GM04504 (cell line): ENCODE measurements at regions not wholly inside any gene's neighbourhood (a gene's known extent, or its start where the extent isn't known, plus 50 kb on each side); places are given as distances from the start of the nearest gene placed in this dataset.
A peak's percentile ranks its signal among the peaks of the same experiment; 100 is the strongest.

ENCODE experiments used
- DNase-seq: peaks from one replicate; pipeline ENCODE4 v3.0.0-alpha.2; 2012; ENCODE audit warnings: low read depth

GRCh38 chr6:134453792-134454510, 136.0 kb upstream of the SGK1 start:
- DNase-seq = no peak

DNA sequence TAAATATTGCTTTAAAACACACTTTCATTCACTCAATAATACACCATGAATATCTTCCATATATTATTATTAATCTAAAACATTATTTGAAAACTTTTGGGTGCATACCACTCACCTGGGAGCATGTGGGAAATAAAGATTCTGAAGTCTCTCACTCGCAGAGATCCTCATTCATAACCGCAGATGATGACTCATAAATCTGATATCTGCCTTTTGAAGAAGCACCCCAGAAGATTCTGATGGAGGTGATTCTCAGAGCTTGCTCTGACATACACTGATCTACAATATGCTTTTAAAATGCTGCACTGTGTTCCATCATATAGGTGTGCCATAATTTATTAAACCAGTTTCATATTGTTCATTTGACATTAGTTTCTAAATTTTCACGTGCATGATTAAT, 135.0 kb upstream of the SGK1 start:
- no peak for DNase-seq

- DNase-seq = no peak
These were observed 133.6 kb upstream of the SGK1 start for GRCh38 chr6:134451529-134451928.

- no peak for DNase-seq
These were observed 131.9 kb upstream of the SGK1 start for GRCh38 chr6:134449781-134450180.

DNA sequence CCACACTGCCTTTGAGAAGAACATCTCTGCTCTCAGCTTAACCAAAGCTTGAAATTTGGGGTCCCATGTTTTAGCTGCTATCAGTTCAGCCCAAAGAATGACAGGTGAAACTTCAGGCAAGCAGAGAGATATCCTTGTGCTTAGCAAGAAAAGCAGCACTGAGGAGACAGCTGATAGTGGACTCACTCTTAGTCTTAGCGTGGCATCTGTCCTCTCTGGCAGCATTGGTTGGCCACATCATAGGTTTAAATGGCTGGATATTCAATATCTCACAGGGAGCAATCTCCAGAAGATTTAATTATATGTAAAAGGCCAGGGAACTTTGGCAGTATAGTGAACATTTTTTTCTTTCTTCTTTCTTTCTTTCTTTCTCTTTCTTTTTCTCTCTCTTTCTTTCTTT, 131.1 kb upstream of the SGK1 start:
- DNase-seq = no peak

- peak; percentile 84 for DNase-seq
These were observed 130.0 kb upstream of the SGK1 start for GRCh38 chr6:134447883-134448387.

DNA sequence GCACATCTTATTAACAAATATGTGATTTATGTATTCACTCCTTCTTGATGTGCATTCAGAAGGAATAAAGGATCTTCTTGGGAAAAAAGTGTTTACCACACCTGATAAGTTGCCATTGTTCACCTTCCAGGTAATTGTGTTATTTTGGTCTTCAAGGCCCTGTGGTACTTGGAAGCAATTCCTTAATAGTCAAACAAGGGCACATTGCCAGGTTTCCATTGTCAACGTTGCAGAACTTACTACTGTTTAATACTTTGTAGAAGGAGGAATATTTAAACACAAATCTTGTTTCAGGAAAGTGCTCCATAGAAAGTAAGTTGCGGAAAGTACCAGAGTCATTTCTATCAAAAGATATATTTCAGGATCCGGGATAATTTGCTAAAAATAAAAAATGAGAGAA, 129.5 kb upstream of the SGK1 start:
- DNase-seq = no peak

- no peak for DNase-seq
These were observed 129.0 kb upstream of the SGK1 start for GRCh38 chr6:134446896-134447295.

DNA sequence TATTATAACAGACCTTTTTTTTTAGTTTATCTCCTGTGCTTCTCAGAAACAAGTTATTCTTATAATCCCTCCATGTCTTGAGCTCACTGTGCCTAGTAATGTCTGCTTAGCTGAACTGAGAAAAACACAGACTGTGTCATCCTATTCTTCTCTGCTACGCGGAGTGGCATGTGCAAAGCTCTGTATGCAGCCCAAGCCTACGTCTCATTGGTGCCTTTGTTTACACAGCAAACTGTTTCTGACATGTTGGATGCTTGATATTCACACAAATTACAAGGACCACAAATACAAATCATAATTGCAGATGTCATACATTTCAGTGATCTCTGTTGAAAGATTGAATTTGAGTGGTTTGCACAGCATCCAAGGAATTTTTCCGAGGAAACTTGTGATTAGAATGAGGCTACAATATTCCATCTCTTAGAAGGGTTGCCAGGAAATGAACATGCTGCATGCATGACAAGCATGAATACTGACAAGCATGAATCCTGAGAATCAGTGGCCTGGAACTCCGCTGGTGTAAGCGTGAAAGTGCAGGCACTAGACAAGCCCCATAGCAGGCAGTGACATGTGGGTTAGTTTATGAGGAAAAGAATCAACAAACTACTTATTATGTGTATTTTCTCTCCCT, 128.4 kb upstream of the SGK1 start:
- no peak for DNase-seq

DNA sequence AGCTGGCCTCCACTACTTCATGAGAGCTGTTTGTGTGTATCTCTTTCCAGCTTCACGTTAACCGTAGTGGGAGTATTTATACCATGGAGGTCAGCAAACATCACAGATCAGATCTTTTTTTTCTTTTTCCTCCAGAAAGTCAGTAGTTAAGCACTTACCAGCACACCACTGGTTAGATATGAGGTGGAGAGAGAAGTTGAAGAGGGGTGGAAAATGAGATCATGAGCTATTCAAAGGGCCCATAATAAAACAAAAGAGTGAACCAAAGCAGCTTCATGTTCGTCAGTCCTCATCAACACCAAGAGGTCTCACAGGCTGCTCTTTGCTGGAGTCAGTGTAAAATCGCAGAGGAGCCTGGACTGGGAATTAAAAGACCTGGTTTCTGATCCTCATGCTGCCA, 125.1 kb upstream of the SGK1 start:
- DNase-seq = no peak

- no peak for DNase-seq
These were observed 124.2 kb upstream of the SGK1 start for GRCh38 chr6:134442073-134442472.

- no peak for DNase-seq
These were observed 120.9 kb upstream of the SGK1 start for GRCh38 chr6:134438837-134439236.

- DNase-seq = no peak
These were observed 119.5 kb upstream of the SGK1 start for GRCh38 chr6:134437376-134437775.

DNA sequence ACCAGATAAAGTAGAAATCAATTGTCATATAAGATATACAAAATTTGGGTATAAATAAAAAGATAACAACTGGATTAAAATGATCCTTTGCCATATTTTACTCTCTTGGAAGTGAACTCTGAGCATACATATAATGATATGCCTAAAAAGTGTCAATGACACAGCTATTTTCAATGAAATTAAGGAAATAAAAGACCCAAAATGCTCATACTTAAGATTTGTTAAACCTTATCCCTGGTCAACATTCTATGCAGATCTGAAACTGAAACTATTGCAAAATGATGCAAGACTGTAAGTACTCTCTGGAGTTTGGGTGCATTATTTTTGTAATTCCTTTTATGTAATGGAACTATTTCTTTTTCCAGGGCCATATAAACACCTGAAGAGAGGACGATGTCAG, 119.0 kb upstream of the SGK1 start:
- no peak for DNase-seq

GRCh38 chr6:134436281-134436815, 118.4 kb upstream of the SGK1 start:
- DNase-seq = peak; percentile 94

DNA sequence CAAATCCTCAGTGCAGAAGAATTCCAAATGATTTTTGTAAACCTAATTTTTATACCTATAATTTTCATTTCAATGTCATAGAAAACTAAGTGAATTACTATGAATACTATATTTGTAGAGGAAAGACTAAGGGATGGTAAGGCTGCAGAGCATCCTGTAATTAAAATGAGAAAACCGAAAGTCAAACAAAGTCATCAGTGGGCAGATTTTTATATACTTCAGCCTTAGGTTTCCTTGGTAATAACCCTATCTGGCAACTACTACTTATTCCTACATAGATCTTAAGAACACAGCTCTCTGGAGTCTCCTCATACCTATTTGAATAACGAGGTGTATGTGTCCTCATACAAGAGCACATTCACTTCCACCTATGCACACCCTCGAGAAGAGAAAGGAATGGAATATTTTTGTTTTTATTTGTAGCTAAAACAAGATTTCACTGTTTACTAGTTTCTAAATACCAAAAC, 117.9 kb upstream of the SGK1 start:
- no peak for DNase-seq

GRCh38 chr6:134434019-134434942, 116.4 kb upstream of the SGK1 start:
- DNase-seq = no peak

GRCh38 chr6:134432036-134432435, 114.1 kb upstream of the SGK1 start:
- no peak for DNase-seq

DNA sequence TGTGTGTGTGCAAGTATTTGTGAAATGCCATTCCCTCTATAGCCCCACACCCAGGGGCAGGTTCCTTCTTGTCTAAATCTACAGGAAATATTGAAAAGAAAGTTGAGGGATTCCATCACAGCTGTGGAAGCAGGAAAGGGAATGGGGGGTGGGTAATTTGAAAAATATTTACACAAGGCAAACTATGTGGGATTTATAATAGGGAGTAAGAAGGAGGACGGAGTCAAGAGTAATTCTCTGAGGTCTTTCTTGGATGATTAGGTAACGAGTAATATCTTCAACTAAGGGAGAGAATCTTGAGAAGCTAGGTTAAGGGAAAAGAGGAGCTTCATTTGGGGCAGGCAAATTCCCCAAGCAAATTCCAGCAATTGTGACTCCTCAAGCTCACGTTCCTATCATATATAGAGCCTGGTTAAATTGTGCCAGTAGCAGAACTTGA, 113.5 kb upstream of the SGK1 start:
- no peak for DNase-seq

DNA sequence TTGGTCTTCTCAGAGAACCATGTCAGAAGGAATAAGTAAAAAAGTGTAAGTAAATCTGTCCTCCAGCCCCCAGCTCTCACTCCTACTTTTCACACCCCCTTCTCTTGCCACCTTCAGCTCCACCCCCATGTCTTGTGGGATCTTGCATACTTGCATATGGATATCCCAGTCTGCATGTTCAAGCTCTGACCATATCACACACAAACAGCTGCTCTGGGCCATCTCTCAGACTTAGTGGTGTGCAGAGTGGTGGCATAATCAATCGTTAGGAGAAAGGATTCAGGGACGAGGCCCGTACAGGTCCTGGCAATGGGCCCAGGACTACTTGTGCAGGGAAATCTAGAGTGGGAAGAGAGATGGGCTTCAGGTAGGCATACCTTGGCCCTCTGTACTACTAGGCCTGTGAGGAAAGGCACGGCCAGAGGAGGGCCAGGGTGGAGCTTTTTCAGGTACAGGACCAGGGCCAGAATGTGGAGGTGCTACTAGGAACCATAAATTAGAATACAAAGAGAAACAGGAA, 112.0 kb upstream of the SGK1 start:
- no peak for DNase-seq

- no peak for DNase-seq
These were observed 109.8 kb upstream of the SGK1 start for GRCh38 chr6:134427721-134428120.

DNA sequence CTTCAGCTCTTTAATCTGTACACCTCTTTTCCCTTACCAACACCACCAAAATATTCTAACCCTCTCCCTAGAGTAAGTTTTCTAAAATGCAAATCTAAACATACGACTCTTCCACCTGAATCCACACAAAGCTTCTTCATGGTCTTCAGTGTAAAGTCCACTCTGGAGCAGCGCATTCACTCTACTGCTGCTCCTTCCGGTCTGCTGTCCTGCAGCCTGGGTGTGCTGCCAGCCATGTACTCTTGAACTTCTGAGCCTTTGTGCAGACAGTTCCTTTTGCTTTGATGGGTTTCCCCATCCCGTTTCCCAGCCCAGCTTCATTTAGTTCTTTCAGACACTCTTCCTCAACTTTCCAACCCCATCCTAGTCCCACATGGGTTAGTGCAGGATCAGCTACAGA, 108.7 kb upstream of the SGK1 start:
- no peak for DNase-seq
